ENCODE measurements at regions not wholly inside any gene's neighbourhood (a gene's known extent, or its start where the extent isn't known, plus 50 kb on each side); places are given as distances from the start of the nearest gene placed in this dataset.

DNA sequence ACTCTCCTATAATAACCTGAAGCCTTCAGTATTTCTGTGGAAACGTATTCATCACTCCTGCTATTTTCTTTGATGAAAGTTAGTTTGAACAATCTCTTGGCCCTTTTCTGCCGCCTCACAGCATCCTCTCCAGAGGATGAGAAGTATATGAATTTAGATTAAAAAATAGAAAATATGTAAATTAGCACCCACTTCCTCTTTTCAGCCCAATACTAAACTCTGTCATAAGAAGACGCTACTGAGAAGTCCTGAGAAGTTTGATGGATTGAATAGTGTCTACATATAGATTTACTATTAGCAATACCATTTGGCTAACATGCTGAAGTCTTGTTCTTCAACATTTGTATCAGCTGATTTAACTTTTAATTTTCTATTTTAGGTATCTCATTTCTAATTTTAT lies 526.4 kb upstream of the SPHKAP start:
- no peak for DNase-seq

- no peak for DNase-seq
These were observed 523.8 kb upstream of the SPHKAP start for GRCh38 chr2:228705318-228705717.

DNA sequence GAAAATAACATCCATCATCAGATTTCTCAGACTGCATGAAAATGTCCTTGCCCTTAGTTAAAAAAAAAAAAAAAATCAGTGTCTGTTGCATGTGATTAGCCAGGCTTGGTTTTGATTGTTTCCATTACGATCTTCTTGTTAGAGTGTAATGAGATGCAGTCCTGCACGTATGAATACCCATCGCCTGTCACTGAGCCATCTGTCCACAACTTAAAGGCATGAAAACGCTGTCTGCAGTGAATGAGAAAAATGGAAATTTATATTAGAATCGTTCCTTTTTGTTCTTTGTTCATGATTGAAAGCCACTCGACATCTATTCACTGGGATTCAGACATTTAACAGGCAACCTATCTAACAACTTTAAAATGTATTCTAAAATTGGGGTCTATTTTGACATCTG lies 521.7 kb upstream of the SPHKAP start:
- peak in 1 of 3 donors; percentile 27 for DNase-seq

DNA sequence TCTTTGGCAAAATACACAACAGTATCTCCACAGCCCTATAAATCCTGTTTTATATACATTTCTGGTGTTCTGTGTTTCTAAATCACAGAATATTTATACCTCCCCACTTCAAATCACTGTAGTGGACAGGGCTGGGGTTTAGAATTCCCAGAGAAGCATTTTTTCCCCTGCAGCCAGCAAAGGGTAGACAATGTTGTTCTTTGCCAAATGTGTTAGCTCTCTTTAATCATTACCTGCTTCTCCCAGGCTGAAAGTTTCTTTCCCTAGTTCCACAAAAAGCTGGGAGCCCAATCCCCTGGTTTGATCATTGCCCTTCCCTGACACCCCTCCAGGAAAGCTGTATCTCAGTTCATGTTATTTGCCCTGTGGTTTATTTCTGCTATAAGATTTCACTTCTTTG lies 520.0 kb upstream of the SPHKAP start:
- no peak for DNase-seq

GRCh38 chr2:228700638-228701037 lies 519.2 kb upstream of the SPHKAP start:
- DNase-seq: no peak

GRCh38 chr2:228699888-228700287 lies 518.4 kb upstream of the SPHKAP start:
- DNase-seq: no peak

GRCh38 chr2:228699400-228699799 lies 517.9 kb upstream of the SPHKAP start:
- DNase-seq: peak in 1 of 3 donors; percentile 50

- no peak for DNase-seq
These were observed 517.5 kb upstream of the SPHKAP start for GRCh38 chr2:228698963-228699362.

GRCh38 chr2:228697456-228697855 lies 516.0 kb upstream of the SPHKAP start:
- DNase-seq: no peak

DNA sequence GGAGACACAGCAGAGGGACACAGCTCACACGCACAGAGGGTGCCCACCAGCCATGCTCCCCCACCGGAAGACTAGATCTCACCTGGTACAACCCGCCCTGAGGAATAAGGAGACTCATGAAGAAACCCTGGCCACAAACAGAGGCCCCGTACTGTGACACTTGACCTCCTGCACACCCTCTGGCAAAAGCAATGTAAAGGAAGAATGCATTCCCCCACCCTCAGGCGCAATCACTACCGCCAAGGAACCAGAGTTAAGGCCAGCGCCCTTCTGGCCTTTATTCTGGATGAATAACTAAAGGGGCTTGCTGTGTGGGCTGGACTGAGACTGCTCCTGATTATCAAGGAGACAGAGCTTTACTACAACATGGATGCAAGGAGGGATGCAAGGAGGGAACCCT lies 509.2 kb upstream of the SPHKAP start:
- DNase-seq: no peak

DNA sequence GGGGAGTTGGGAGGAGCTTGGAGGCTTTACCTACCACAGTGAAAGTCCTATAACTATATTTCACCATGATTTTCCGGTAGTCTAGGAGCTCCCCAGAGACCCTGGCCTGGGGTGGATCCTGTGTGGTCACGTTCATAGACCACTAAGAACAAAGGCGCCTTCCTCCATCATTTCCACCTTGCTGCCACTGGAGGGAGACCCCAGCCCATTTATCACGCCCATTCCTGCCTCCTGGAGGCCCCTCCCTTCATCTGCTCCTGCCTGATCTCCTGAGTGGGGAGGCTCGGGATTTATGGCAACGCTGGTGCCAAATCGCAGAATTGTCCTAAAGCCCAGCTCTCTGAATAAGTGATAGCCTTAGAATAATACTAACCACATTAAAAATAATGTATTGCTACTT lies 507.6 kb upstream of the SPHKAP start:
- peak in 2 of 3 donors; percentile 38 to 69 for DNase-seq

DNA sequence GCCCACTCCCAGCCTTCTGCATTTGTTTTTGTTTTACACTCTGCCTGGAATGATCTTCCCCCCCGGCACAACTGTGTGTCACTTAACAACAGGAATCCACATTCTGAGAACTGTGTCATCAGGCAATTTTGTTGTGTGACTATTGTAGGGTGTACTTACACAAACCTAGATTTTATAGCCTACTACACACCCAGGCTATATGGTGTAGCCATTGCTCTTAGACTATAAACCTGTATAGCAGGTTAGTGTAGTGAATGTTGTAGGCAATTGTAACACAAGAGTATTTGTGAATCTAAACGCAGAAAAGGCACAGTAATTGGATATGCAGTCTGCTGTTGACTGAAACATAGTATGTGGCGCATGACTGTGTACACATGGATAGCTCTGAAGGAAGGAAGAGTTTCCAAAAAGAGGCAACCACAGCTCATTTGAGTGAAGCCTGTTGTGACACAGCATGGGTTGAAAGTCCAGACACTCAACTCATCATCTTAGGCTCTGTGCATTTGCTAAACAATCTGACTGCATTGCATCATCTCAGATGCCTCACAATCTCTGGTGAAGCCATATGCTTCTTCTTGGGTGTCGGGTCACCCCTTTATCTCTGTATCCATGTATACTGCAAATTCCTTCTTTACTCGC lies 506.6 kb upstream of the SPHKAP start:
- DNase-seq: no peak

DNA sequence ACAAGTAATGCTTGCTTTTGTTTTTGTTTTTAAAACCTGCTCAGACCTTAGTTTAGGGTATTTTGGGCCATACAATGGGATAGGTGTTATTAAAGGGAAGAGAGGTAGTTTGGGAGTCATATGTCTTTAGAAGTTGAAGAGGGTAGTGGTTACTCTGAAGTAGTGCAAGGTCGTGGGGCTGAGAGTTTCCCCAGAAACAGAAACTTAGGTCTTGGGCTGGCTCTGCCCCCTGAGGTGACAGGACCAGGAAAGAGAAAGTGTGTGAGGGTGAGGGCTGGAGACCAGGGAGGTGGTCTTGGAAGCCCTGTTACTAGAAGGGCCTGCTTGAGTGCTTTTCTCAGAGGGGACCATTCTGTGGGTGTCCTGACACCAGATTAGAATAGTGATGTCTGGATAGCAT lies 500.5 kb upstream of the SPHKAP start:
- DNase-seq: no peak

DNA sequence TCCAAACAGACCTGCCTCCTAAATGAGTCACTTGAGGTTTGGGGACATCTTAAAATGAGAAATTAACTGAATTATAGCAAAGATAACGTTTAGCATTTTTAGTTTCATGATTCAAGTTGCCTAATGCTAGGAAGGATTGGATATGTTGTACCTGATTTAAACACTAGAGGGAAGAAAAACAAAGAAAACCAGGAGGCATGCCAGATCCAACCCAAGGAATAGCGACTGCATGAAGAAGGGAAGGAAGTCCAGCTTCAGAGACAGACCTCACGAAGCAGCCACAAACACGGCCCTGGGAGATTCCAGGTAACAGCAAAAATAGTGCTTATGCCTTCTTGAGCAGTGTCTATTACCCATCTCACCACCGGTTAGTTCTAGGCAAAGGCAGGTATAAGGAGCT lies 499.9 kb upstream of the SPHKAP start:
- DNase-seq: peak in 2 of 3 donors; percentile 58 to 78

DNA sequence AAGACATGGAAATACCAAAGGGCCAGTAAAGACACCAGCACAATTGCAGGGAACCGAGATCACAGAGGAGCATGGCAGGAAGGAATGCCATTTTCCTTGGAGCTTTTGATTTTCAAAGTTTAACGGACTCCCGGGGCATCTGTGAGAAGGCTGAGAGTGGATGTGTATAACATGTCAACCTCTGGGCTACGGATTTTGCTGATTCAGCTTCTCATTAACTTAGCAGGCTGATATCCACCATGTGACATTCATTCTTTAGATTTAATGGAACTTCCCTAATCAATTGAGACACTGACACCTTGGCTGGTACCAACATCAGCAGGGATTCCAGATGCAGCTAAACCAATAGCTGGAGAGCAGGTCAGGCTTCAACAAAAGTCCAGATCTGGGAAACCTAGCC lies 496.6 kb upstream of the SPHKAP start:
- DNase-seq: no peak

GRCh38 chr2:228675646-228676045 lies 494.2 kb upstream of the SPHKAP start:
- DNase-seq: peak; percentile 78 to 94 (median 84)

- DNase-seq: peak; percentile 83 to 93 (median 87)
These were observed 493.6 kb upstream of the SPHKAP start for GRCh38 chr2:228675091-228675490.

DNA sequence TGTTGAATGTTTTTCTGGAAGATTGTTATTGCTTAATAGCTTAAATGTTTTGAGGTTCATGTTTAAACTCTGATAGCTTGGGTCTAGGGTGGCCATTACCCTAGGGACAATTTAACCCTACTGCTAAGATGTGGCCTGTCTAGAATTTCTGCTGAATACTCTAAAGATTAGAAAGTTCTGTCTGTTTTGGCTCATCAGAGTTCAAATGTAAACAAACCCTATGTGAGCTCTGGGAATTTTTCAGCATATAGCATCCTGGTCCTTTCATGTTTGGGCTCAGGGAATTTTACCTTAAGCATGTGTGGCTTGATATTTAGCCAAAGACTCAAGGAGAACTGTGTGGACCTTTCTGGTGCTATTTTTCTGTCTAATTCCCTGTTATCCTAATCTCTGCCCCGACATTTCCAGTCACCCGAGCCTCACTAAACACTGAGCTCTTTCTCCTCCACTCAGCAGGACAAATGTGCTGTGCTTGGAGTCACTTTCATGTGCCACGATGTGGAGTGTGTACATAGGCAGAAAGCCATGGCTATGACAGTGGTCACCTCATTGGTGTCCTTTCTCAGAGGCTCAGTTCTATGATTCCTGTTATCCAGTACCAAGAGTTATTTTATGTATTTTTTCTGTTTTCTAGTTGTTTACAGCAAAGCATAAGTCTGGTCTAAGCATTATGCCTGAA lies 492.5 kb upstream of the SPHKAP start:
- no peak for DNase-seq

DNA sequence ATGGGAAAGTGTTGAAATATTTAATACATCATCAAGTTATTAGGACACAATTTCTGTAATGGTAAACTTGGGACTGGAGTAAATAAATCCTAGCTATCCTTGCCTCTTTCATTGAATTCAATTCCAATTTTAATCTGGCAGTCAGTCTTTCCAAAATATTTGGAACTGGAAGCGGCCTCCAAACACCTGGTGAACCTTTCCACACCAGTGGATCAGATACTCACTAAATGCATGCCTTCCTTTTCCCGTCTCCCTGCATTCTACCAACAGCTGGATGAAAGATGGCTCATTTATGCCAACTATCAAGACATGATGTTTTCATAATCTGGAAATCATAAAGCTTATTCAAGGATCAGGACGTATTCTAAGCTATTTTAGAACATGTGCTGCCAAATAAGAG lies 488.2 kb upstream of the SPHKAP start:
- DNase-seq: peak; percentile 69 to 92 (median 79)

GRCh38 chr2:228665232-228665631 lies 483.7 kb upstream of the SPHKAP start:
- no peak for DNase-seq

DNA sequence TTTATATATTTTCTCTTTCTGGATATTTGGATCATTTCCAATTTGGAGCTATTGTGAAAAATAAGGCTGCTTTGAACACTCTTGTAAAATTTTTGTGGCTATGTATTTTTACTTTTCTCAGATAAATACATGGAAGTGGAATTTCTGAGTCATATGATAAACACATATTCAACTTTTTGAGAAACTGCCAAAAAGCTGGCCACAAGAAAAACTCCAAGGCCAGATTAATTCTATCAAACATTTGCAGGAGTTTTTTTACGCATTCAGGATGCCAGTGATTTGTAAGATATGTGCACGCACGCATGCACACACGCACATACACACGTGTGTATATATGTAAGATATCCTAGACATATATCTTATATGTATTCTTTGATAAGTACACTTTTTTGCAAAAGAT lies 477.5 kb upstream of the SPHKAP start:
- DNase-seq: peak in 1 of 3 donors; percentile 51

- peak in 2 of 3 donors; percentile 35 to 60 for DNase-seq
These were observed 476.4 kb upstream of the SPHKAP start for GRCh38 chr2:228657807-228658402.

- no peak for DNase-seq
These were observed 473.8 kb upstream of the SPHKAP start for GRCh38 chr2:228655331-228655730.
